Umbilical cord (tissue), 1 donor: ENCODE measurements at regions not wholly inside any gene's neighbourhood (a gene's known extent, or its start where the extent isn't known, plus 50 kb on each side); places are given as distances from the start of the nearest gene placed in this dataset.
A peak's percentile ranks its signal among the peaks of the same experiment; 100 is the strongest.
"Not testable (repeated sequence)": the region's sequence is repeated elsewhere in the genome, so short reads cannot be mapped to it uniquely, and the experiment has no call there.

Experiments
- DNase-seq: peaks from one replicate; pipeline ENCODE4 v3.0.0-alpha.2; 2015; ENCODE audit warnings: low spot score

DNA sequence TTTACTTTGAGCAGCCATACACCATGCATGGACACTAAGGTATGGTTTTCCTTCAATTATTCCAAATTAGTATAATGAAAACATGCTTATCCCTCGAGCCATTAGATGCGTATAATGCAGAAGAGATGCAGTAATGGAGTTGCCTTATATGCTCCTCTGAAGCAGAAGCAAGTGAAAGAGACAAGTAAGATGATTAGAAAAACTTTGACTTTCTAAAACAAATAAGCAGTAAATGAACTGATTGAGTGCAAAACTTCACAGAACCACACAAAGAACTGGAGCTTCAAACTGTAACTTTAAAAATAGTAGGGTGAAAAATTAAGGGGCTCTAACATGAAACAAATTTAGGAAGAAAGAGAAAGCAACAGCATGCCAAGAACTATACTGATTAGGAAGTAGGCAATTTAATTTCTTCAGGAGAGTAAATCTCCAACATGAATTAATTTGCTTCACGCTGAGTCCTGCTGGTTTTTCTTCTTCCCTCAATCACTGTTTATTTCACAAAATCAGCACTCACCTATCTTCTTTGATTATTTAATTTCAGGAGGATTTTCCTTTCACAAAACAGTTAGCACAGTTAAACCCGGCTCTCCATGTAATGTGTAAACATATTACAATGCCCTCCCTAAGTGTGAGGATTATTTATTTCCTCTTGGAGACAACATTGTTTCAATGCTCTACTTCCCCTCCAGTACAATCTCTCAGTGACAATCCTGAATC, 90.3 kb upstream of the PAM start:
- DNase-seq = no peak

DNA sequence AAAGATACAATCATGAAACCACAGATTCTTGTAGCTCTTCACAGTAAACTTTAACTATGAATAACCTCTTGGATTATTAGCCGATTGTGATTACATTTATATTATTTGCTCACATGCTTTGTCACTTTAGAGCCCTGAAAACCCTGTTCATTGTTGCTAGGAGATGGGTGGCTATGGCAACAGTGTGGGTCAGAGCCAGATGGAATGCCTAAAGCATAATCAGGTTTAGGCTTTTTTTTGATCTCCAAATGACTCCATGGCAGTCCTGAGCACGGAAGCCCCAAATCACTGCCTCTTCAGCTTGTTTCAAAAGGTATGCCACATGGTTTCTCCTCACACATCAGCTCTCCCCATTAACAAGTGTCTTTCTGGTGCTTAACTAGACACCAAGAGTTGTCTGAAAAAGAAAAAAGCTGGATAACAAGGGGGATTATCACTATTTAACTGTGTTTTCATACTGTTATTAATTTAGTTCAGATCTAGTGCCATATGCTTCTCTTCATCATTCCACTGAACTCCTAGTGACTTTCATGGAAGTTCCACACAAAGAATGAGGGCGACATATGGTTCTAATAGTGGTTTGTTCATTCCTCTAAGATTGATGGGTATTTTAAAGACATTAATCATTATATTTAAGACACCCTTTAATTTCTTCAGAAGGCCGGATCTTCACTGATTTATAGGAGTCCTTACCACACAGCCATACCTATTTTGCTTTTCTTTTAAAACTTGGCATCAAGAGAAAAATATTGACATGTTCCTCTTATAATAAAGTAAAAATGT, 88.8 kb upstream of the PAM start:
- no peak for DNase-seq

DNA sequence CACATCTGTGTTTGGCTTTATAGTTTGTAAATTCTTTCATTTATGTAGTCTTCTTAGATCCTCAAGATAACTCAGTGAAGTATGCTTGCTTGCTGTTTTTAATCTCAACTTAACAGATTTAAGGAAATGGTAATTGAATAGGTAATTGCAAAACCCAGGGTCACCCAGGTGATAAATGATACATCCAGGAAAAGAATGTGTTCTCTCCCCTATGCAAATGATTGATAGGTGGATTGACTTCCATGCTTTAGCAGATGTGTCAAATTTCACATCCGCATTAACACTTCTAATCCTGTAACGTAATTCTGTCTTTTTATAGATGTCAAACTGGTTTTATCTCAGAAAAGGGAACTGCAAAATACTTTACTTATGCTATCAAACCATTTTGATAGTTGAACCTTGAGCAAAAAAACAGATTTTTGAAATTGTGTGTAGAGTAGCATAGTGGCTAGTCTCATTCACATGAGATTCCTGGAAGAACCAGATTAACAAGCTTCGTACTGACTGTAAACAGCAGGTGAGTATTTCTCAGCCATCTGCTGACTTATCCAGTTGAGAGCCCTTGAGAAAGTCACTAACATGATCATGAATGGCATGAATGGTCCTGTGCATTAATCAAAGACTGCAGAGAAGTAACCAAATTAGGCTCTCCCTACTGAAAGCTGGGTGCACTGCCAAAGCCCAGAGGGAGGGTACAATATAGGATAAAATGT, 86.7 kb upstream of the PAM start:
- DNase-seq = no peak

DNA sequence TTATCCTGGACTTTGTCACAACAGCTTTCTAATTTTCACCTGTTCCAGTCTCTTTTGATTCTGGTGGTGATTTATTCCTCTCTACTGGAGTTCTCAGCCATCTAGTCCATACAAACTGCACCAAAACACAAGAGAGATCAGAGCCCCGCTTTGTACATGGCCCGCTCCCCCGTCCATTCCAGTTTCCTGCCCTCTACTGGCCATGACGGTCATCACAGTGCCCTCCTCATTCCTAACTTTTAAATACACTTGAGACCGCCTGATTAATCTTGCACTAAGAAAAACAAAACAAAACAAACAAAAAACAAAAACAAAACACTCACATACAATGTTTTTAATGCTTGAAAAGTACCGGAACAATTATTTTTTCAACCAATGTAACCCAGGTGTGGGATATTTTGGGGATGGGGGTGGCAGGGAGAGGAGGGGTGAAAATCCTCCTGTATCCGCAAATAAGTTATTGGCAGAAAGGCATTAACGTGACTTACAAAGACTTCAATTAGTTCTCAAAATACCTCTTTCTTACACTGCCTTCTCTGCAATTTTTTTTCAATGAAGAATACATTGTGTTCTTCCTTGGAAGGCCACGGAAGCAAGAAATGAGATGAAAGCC, 84.8 kb upstream of the PAM start:
- DNase-seq = no peak

DNA sequence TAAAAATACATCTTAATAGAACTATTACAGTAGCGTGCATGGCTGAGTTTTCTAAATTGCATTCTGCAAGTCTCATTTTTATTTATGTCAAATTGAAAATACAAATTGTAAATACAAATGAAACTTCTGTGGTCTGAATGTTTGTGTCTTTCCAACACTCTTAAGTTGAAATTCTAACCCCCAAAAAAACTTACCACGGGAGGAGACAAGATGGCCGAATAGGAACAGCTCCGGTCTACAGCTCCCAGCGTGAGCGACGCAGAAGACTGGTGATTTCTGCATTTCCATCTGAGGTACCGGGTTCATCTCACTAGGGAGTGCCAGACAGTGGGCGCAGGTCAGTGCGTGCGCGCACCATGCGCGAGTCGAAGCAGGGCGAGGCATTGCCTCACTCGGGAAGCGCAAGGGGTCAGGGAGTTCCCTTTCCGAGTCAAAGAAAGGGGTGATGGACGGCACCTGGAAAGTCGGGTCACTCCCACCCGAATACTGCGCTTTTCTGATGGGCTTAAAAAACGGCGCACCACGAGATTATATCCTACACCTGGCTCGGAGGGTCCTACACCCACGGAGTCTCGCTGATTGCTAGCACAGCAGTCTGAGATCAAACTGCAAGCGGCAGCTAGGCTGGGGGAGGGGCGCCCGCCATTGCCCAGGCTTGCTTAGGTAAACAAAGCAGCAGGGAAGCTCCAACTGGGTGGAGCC, 83.9 kb upstream of the PAM start:
- not testable (repeated sequence) for DNase-seq

DNA sequence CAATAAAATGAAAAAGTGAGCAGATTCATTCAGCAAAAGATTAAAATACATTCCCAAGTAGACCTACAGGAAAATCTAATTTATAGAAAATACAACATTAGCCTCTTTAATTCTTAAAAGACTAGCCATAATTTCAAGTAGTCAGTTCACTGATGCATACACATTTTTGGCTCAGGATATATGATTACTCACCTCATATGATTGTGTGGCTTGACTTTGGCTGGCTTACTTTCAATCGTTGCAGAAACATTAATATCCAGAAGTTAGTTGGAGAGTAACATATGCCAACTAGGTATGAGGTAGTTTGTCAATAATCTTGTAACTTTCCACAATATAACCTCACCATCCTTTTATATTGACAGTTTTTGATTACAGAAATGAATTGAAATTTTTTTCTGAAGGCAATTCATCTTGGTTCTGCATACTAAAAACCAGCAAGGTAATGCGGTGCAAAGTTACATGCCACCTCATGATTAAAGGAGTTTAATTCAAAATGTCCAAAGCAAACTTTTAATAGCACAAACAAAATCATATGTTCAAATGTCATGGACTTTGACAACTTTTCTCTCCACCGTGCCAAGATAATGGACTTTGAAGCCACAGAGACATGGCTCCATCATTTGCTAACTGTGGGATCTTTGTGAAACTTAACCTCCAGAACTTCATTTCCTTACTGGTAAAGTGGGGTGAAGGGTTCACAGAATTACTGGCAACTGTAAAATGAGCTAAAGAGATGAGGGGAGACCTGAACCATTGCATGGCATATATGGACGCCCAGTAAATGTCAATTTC, 76.6 kb upstream of the PAM start:
- DNase-seq = no peak

DNA sequence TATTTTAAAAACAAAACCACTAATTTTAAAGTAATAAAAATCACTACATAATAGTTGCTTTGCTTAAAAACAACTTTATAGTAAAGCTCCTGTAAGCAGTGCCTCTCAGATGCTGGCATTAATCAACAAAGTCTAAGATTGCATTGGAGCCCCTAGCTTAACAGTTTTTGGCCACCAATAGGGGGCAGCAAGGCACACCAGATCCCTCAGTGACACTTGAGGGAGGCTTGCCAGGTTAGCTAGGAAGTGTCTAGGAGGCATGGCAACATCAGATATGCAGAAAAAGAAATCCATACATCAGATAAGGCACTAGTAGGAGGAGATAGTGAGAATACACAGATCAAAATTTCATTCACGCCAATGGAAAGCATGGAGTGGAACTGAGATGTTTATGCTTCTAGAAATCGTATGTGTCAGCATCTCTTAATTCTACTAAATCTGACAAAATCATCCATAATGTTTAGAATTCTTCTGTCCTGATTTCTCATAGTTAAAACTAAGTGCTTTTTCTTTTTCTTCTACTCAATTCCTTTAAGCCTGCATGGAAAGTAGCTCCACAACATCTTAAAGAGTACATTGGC, 73.6 kb upstream of the PAM start:
- DNase-seq = peak; percentile 85

DNA sequence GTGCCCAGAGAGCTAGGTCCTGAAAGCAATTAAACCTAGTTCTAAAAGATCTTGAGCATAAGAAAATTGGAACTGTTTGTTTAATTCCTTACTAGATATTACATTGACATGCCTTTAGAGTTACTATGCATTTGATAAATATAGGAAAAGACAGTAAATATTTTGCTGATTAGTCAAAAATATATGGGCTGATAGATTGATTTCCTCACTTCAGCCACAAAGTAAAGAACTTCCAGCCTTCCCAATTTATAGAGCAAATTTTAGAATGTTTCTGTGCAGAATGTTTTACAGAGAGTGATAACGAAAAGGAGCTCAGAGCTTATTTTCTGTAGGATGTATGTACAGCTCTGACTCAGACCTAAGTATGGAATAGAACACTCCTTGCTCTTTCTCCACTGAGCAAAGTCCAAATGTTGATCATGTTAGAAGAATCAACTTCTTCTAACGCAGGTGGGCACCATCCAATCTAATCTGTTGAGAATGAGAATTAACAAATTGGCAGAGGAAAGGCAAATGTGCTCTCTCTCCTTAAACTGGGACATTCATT, 72.9 kb upstream of the PAM start:
- no peak for DNase-seq

DNA sequence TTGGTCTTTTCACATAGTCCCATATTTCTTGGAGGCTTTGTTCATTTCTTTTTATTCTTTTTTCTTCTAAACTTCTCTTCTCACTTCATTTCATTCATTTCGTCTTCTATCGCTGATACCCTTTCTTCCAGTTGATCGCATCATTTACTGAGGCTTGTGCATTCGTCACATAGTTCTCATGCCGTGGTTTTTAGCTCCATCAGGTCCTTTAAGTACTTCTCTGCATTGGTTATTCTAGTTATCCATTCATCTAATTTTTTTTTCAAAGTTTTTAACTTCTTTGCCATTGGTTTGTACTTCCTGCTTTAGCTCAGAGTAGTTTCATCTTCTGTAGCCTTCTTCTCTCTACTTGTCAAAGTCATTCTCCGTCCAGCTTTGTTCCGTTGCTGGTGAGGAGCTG, 67.0 kb upstream of the PAM start:
- not testable (repeated sequence) for DNase-seq

DNA sequence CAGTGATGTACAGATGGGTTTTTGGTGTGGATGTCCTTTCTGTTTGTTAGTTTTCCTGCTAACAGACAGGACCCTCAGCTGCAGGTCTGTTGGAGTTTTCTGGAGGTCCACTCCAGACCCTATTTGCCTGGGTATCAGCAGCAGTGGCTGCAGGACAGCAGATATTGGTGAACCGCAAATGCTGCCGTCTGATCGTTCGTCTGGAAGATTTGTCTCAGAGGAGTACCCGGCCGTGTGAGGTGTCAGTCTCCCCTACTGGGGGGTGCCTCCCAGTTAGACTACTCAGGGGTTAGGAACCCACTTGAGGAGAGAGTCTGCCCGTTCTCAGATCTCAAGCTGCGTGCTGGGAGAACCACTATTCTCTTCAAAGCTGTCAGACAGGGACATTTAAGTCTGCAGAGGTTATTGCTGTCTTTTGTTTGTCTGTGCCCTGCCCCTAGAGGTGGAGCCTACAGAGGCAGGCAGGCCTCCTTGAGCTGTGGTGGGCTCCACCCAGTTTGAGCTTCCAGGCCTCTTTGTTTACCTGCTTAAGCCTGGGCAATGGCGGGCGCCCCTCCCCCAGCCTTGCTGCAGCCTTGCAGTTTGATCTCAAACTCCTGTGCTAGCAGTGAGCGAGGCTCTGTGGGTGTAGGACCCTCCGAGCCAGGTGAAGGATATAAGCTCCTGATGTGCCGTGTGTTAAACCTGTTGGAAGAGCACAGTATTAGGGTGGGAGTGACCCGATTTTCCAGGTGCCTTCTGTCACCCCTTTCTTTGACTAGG, 66.3 kb upstream of the PAM start:
- DNase-seq = not testable (repeated sequence)

DNA sequence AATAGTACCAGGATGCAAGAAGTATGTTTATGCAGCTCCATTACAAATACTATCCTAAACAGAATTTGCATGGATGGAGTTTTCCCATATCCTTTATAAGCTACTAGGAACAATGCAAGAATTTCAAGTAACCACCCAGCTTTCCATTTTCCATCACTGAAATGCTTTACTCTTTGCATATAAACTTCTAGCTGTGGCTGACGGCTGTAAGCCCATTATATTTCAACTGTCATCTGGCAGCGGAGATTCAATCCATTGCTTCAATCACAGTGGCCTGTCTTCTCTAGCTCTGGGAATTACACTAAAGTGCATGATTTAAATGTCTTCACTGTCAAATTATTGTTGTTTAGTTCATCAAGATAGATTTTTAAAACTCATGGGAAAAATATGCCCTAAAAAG, 64.2 kb upstream of the PAM start:
- DNase-seq = no peak

DNA sequence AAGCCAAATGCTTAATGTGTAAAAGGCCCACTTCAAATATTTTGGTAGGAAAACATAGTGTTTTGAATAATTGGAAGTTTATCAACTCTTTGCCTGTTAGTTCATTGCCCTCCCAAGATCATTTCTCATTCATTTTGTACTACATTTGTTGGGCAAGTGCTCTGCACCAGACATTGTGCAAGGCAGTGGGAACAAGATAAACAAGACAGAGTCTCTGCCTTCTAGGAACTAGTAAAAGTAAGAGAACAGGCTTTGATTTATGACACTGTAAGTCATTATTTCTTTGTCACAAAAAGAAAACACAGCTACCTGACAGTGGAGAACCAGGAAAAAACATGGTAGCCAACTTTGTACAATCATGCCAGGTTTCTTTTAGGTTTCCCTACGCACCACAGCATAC, 63.7 kb upstream of the PAM start:
- no peak for DNase-seq

DNA sequence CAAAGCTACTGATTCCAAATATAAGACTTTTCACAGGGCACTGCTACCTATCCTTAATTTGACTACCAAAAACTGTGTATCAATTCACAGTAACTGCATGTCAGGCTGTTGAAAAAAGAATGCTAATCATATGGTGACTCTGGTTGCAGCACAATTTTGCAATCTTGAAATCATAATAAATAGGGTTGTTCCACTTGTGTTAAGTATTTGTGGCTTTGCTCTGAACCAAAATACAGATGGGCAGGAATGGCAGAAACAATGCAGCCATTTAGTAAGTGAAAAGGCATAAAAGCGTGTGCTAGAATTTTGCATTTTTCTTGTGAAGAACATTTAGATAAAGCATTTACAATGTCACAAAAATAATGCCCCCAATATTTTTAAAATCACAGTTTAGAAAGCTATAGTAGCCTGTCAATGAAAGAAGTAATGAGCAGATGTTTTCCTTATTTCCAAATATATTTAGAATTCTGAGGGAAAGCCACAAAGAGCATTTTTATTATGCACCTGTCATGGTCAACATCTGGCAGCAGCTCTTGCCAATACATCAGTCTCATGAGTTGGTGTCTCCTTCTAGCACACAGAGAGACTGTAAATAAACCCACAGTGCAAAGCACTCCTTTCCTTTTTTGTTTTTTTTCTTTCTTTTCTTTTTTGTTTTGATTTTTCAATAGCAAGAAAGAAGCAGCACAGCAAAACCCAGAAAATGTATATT, 54.8 kb upstream of the PAM start:
- DNase-seq = no peak

DNA sequence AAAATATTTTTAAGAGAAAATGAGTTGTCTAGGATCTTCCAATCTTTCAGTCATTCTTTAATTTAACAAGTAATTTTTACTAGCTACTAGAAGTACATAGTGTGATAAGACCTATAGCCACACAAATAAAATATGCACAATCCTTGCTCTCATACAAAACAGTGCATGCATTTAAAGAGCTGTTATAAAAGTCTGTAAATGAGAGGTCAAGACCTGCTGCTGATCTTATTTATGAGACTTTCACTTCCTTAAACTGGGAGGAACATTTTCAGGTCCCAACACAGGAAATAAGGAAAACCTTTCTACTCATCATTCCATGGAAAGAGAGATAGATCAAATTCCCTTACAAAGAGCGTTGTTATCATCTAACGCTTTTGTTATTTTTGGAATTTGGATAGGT, 54.2 kb upstream of the PAM start:
- DNase-seq = no peak

DNA sequence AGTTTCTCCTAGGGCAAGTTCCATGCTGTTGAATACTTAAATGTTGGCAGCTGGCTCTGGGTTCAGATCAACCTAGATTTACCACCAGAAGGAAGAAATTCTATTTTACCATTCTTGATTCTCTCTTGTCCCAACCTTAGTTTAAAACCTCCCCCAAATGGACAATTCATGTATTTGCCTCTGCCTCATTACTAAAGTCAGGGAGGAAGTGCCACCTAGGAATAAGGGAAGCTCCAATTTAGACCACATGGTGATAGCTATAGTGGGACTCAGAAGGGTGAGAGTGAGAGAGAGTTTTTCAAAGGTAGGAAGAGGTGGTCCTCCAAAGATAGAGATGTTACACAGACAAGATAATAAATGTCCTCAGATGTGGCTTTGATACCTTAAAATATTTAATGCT, 53.4 kb upstream of the PAM start:
- no peak for DNase-seq
